Fibroblast of the aortic adventitia (primary cell): ENCODE measurements at regions not wholly inside any gene's neighbourhood (a gene's known extent, or its start where the extent isn't known, plus 50 kb on each side); places are given as distances from the start of the nearest gene placed in this dataset.
"Not testable (repeated sequence)": the region's sequence is repeated elsewhere in the genome, so short reads cannot be mapped to it uniquely, and the experiment has no call there.

Experiments used
- DNase-seq: peaks from one replicate; pipeline ENCODE4 v3.0.0-alpha.2; 2010; ENCODE audit warnings: low read depth
- H3K4me3 ChIP-seq: 2 replicates; pipeline ENCODE4 v1.5.1; 2011; ENCODE audit warnings: low read depth, mild to moderate bottlenecking, control low read depth, low read length, moderate library complexity
- CTCF ChIP-seq: IDR thresholded peaks from 2 replicates; pipeline ENCODE4 v1.5.1; 2011; ENCODE audit warnings: mild to moderate bottlenecking, low read length, control low read depth, inconsistent platforms; ENCODE audit not compliant: insufficient read depth

DNA sequence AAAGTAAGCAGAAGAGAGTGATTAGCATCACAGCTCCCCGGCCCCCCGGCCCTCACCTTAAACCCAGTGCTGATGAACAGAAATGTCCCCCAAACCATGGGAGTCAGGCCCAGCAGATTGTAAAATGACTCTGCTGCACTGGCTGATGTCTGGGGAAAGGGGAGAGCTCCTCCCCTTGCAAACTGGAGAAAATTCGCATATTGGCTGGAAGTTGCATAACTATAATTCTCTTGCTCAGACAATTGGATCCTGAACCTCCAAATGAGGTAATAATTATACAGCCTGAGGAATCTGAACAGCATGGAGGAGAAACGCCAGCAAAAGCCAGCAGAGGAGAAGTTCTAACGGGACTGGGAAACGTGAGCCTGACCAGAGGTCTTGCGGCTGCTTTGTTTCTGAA is 109.7 kb downstream of the C16orf95 start:
- H3K4me3 ChIP-seq, result no peak overlapping the region
- peak; percentile 92 for DNase-seq
- TF ChIP-seq CTCF, result no peak

DNA sequence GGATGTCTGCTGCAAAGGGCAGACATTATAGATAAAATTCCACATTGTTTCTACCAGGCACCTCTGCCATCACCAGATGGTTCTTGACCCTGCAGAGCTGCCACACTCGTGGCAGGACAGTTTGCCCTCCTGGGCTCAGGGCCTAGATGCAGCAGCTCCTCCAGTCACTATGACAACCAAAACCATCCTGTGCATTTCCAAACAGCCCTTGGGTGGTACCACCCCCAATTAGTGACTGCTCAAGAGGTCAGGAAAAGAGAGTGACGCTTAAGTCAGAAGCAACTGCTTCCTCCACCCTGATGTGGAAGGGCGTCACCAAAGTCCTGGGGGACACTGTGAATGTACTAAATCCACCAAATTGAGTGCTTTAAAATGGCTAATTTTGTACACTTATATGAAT is 109.2 kb downstream of the C16orf95 start:
- no peak for DNase-seq
- no peak for TF ChIP-seq CTCF
- H3K4me3 ChIP-seq, result no peak overlapping the region

GRCh38 chr16:87208968-87209367 is 108.2 kb downstream of the C16orf95 start:
- DNase-seq, H3K4me3 ChIP-seq: not testable (repeated sequence)

DNA sequence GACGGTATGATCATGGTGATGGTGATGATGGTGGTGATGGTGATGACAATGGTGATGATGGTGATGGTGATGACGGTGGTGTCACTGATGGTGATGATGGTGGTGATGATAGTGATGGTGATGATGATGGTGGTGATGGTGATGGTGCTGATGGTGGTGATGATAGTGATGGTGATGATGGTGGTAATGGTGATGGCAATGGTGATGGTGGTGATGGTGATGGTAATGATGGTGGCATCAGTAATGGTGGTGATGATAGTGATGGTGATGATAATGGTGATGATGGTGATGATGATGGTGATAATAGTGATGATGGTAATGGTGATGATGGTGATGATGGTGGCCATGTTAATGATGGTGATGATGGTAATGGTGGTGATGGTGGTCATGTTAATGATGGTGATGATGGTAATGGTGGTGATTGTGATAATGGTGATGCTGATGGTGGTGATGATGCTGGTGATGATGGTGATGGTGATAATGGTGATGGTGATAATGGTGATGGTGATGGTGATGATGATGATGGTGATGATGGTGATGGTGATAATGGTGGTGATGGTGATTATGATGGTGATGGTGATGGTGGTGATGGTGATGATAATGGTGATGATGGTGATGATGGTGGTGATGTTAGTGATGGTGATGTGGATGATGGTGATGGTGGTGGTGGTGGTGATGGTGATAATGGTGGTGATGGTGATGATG is 107.2 kb downstream of the C16orf95 start:
- DNase-seq, result no peak
- H3K4me3 ChIP-seq, result no peak overlapping the region
- no peak for TF ChIP-seq CTCF

DNA sequence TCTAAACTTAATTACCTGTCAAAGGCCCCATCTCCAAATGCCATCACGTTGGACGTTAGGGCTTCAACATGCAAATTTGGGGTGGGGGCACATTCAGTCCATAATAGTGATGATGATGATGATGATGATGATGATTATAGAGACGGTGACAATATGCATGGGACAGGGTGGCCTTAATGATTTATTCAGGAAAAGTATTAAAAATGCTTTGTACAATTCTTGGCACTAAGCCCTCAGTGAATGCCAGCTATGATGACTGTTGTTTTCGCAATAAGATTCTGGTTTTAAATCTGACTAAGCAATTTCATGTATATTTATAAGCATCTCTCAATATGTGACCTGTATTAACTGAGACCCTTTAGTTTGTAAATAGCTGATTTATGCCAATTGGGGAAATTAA is 106.3 kb downstream of the C16orf95 start:
- no peak for TF ChIP-seq CTCF
- peak; percentile 77 for DNase-seq
- H3K4me3 ChIP-seq, result no peak overlapping the region

DNA sequence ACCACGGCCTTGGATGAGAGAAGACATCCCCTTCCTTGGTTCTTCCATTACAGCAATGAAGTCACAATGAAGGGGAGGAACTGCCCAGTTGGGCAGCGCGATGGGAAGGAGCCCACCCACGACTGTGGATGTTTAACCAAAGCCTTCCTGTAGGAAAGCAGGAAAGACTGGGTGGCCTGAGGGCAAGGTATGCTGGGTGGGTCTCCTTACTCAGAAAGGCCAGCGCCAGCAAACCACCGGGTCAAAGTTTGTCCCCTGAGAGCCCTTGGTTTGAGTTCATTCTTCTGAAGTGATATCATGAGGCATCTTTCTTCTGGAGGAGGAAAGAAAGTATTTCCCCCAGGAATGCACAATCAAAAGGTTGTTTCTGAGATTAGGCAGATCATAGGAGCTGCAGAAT is 105.2 kb downstream of the C16orf95 start:
- no peak overlapping the region for H3K4me3 ChIP-seq
- DNase-seq, result peak; percentile 71
- TF ChIP-seq CTCF, result no peak

DNA sequence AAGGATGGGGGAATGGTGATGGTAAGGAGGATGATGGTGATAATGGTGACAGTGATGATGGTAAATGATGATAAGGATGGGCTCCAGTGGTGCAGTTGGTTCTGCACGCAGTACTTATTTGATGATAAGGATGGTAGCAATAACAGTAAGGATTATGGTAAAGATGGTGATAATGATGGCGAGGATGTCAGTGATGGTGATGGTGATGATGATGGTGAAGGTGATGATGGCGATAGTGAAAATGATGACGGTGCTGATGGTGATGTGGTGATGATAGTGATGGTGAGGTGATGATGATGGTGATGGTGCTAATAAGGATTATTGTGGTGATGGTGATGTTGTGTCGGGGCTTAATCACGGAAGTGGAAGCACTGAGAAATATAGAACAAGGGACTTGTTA is 103.7 kb downstream of the C16orf95 start:
- TF ChIP-seq CTCF, result no peak
- H3K4me3 ChIP-seq, result no peak overlapping the region
- no peak for DNase-seq
